ENCODE measurements at regions not wholly inside any gene's neighbourhood (a gene's known extent, or its start where the extent isn't known, plus 50 kb on each side); places are given as distances from the start of the nearest gene placed in this dataset.

- no peak overlapping the region for H3K9ac ChIP-seq (ENCODE audit: extremely low read depth, insufficient read length, low read length)
- no peak overlapping the region for H2AK5ac ChIP-seq (ENCODE audit: insufficient read length, low read length)
- H4K5ac ChIP-seq (ENCODE audit: insufficient read length, low read depth, low read length), result no peak overlapping the region
- H3K4me1 ChIP-seq (ENCODE audit: insufficient read depth, low read length), result no peaks in the 10 kb centered on the region
- no peaks in the 10 kb centered on the region for H3K23me2 ChIP-seq (ENCODE audit: insufficient read length, low read depth, low read length, poor library complexity, severe bottlenecking)
- no peak overlapping the region for H3K56ac ChIP-seq (ENCODE audit: insufficient read length, low read depth, low read length)
- H3K79me1 ChIP-seq (ENCODE audit: insufficient read depth, low read depth, low read length, poor library complexity, severe bottlenecking), result no peaks in the 10 kb centered on the region
- no peak overlapping the region for H2BK5ac ChIP-seq (ENCODE audit: insufficient read length, low read length)
- H3K4me2 ChIP-seq (ENCODE audit: insufficient read depth, insufficient read length, low read length), result no peak overlapping the region
- no peak overlapping the region for H3K23ac ChIP-seq (ENCODE audit: insufficient read length, low read depth, low read length)
- no peaks in the 10 kb centered on the region for H3K27me3 ChIP-seq (ENCODE audit: insufficient read depth, low read length)
- no peak overlapping the region for H4K91ac ChIP-seq (ENCODE audit: insufficient read length, low read depth, low read length)
- no peak overlapping the region for H3T11ph ChIP-seq (ENCODE audit: low read length)
- Mint-ChIP-seq H3K4me3 (no peak overlapping the region), H3K9me3 (peaks cover 0 to 3% of the 10 kb centered on the region in 2 experiments; a peak in 4 of 5 replicates), H3K4me1 (peaks cover 8 to 10% of the 10 kb centered on the region in 2 experiments), H3K27ac (no peak overlapping the region), H3K27me3 (ENCODE audit: low read depth) (no peaks in the 10 kb centered on the region), H3K36me3 (ENCODE audit: insufficient read depth in 1 of 3, low read depth in 3 of 3) (peaks cover 0 to 5% (median 2%) of the 10 kb centered on the region in 3 experiments; a peak in 2 of 7 replicates)
- H3K27ac ChIP-seq (ENCODE audit: insufficient read length, low read depth, low read length), result no peak overlapping the region
- WGBS (ENCODE audit: extremely low coverage, insufficient read length, low lambda C conversion rate), result no CpG with 5 or more reads among the region's 2 CpGs
- DNase-seq, result no peak
- H3K18ac ChIP-seq (ENCODE audit: insufficient read length, low read depth, low read length), result no peak overlapping the region
- H2BK20ac ChIP-seq (ENCODE audit: low read depth, low read length, poor library complexity, severe bottlenecking), result no peak overlapping the region
- no peak overlapping the region for H4K8ac ChIP-seq (replicated peaks; ENCODE audit: insufficient read length, low read depth, low read length)
- H3K9me3 ChIP-seq (ENCODE audit: control insufficient read depth, low read depth, low read length), result no peaks in the 10 kb centered on the region
- no peak overlapping the region for H2AFZ ChIP-seq (ENCODE audit: low read length)
- H3K4ac ChIP-seq (ENCODE audit: low read depth, low read length), result no peak overlapping the region
- H2BK12ac ChIP-seq (ENCODE audit: insufficient read length, low read depth, low read length), result no peak overlapping the region
- TF ChIP-seq CTCF (conservative IDR thresholded peaks at IDR 0.05), result no peak
- no peak overlapping the region for H3K14ac ChIP-seq (ENCODE audit: insufficient read depth, low read length)
- H2BK15ac ChIP-seq (ENCODE audit: low read depth, low read length), result no peak overlapping the region
- no peaks in the 10 kb centered on the region for H3K79me2 ChIP-seq (ENCODE audit: insufficient read depth, low read length)
- no peak overlapping the region for H2BK120ac ChIP-seq (ENCODE audit: low read depth, low read length, poor library complexity, severe bottlenecking)
- no peaks in the 10 kb centered on the region for H4K20me1 ChIP-seq (ENCODE audit: control insufficient read depth, insufficient read depth, insufficient read length)
Observed at GRCh38 chr5:40221255-40221654, 458.5 kb upstream of the PTGER4 start.

Data from H9 (cell line).